ENCODE measurements at regions not wholly inside any gene's neighbourhood (a gene's known extent, or its start where the extent isn't known, plus 50 kb on each side); places are given as distances from the start of the nearest gene placed in this dataset.

GRCh38 chr22:49568751-49569285 is 258.9 kb downstream of the BRD1 start (continued):
- TF ChIP-seq ZNF114 (CRISPR knock-in tag; IDR thresholded peaks at IDR 0.05) (no peak), ETS1 (IDR thresholded peaks at IDR 0.05) (no peak), POLR2AphosphoS5 (IDR thresholded peaks at IDR 0.05; ENCODE audit: low read depth) (no peak), CTCF (conservative IDR thresholded peaks at IDR 0.05; ENCODE audit: low read depth in 2 of 2) (no peak)

- Histone ChIP-seq H3K79me2 (replicated peaks; ENCODE audit: insufficient read depth) (no peaks in the 10 kb centered on the region), H3K27me3 (ENCODE audit: insufficient read depth) (0 out of 2 replicates have a peak, but pooled peaks cover 2% of the 10 kb centered on the region), H3K9me2 (ENCODE audit: insufficient read depth) (no peaks in the 10 kb centered on the region), H4K20me1 (replicated peaks; ENCODE audit: insufficient read depth) (no peaks in the 10 kb centered on the region), H3K27ac (ENCODE audit: low read depth) (no peak overlapping the region), H3K4me1 (ENCODE audit: insufficient read depth) (no peaks in the 10 kb centered on the region), H2AFZ (no peak overlapping the region), H3K36me3 (ENCODE audit: insufficient read depth) (0 out of 2 replicates have a peak, but pooled peaks cover 3% of the 10 kb centered on the region), H3F3A (replicated peaks; ENCODE audit: low read depth) (no peaks in the 10 kb centered on the region), H3K4me3 (no peak overlapping the region), H3K4me2 (no peak overlapping the region)
- Mint-ChIP-seq H3K27me3 (ENCODE audit: insufficient read depth, low read depth, poor library complexity) (peaks cover 16% of the 10 kb centered on the region), H3K9me3 (no peaks in the 10 kb centered on the region), H3K4me3 (no peak overlapping the region), H3K4me1 (no peaks in the 10 kb centered on the region), H3K27ac (no peak overlapping the region), H3K36me3 (ENCODE audit: low read depth) (no peaks in the 10 kb centered on the region)
- DNase-seq (ENCODE audit: low spot score) (no peak), ATAC-seq (no peak; the same call in 2 of the 3 replicates)
- TF ChIP-seq JUNB (IDR thresholded peaks at IDR 0.05; ENCODE audit: unreplicated experiment) (no peak), EZH2 (IDR thresholded peaks at IDR 0.05; ENCODE audit: low read depth, unreplicated experiment) (no peak), CTCF (conservative IDR thresholded peaks at IDR 0.05; ENCODE audit: low read depth in 2 of 2) (no peak), POLR2AphosphoS5 (IDR thresholded peaks at IDR 0.05; ENCODE audit: low read depth) (no peak), ZNF462 (CRISPR knock-in tag; IDR thresholded peaks at IDR 0.05) (no peak), ZNF331 (CRISPR knock-in tag; IDR thresholded peaks at IDR 0.05; ENCODE audit: low read depth) (no peak), ETS1 (IDR thresholded peaks at IDR 0.05) (no peak)
These were observed 259.5 kb downstream of the BRD1 start for GRCh38 chr22:49567899-49568750.

Data from GM23338 (cell line).